Left lung (tissue), 4 donors: ENCODE measurements at regions not wholly inside any gene's neighbourhood (a gene's known extent, or its start where the extent isn't known, plus 50 kb on each side); places are given as distances from the start of the nearest gene placed in this dataset.
"Not testable (repeated sequence)": the region's sequence is repeated elsewhere in the genome, so short reads cannot be mapped to it uniquely, and the experiment has no call there.

Experiments
- ATAC-seq: fragments of 200-7000 bp; cut with Tn5 transposase; one replicate; pipeline ENCODE4 v1.9.1; 2020; ENCODE audit warnings: moderate library complexity
- DNase-seq, 4 donors: peaks; one replicate each; pipeline ENCODE4 v3.0.0-alpha.2; 2013 to 2020
- H3K27ac ChIP-seq, 2 donors: fragments of 200-600 bp; sonication (generic) in 1 of 2; one replicate each; pipeline versions ENCODE4 v1.5.0 to v1.8.0; 2020 to 2021
- H3K27me3 ChIP-seq, 2 donors: fragments of 200-600 bp; sonication (generic) in 1 of 2; one replicate each; pipeline versions ENCODE4 v1.5.0 to v1.8.0; 2020 to 2021
- H3K36me3 ChIP-seq, 2 donors: fragments of 200-600 bp; sonication (generic) in 1 of 2; one replicate each; pipeline versions ENCODE4 v1.5.0 to v1.8.0; 2020 to 2021
- H3K4me1 ChIP-seq, 2 donors: fragments of 200-600 bp; one replicate each; pipeline ENCODE4 v1.8.0; 2021
- H3K4me3 ChIP-seq, 2 donors: fragments of 200-600 bp; sonication (generic) in 1 of 2; one replicate each; pipeline versions ENCODE4 v1.5.0 to v1.8.0; 2020 to 2021; ENCODE audit warnings: mild to moderate bottlenecking in 1 of 2
- H3K9me3 ChIP-seq, 2 donors: fragments of 200-600 bp; sonication (generic) in 1 of 2; one replicate each; pipeline versions ENCODE4 v1.5.0 to v1.8.0; 2020 to 2021
- CTCF ChIP-seq, 2 donors: fragments of 200-600 bp; sonication (generic) in 1 of 2; IDR thresholded peaks; one replicate each; pipeline versions ENCODE4 v1.5.0 to v1.8.0; 2021; ENCODE audit warnings: antibody characterized with exemption in 2 of 2
- intact Hi-C, 2 donors: fragments of 100-400 bp; cut with DNase I; formaldehyde crosslinking; loops; one replicate each; pipeline versions ENCODE4 v1.11.2 to v1.14.2; 2022
- donor health status: DM: no; HTN: yes; CAD: no.
- donor health status: DM: no; HTN: no; CAD: no.

DNA sequence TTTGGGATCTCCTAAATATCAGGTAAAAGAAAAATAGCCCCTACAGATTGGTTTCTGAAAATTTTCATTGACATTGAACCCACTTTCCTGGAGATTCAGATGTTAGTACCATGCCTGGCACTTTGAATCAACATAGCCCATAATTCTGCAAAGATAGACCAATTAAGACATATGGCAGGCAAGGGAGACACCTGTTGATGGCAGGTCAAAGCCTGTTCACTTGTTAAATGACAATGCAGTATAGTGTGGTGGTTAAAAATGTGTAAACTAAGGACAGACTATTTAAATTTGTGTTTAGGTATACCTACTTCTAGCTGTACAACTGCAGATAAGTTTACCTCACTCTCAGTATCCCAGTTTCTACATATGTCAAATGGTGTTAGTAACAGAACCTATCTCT is 178.1 kb upstream of the MMADHC start:
- no peak for DNase-seq
- peaks cover 0 to 2% of the 10 kb centered on the region in 2 donors for H3K9me3 ChIP-seq
- H3K4me3 ChIP-seq = no peak overlapping the region
- no peak for ATAC-seq
- no peak overlapping the region for H3K27ac ChIP-seq
- H3K27me3 ChIP-seq = no peaks in the 10 kb centered on the region
- TF ChIP-seq CTCF (IDR thresholded peaks at IDR 0.05) = no peak
- H3K4me1 ChIP-seq = no peaks in the 10 kb centered on the region
- intact Hi-C loops = no loop called here
- H3K36me3 ChIP-seq = no peaks in the 10 kb centered on the region

DNA sequence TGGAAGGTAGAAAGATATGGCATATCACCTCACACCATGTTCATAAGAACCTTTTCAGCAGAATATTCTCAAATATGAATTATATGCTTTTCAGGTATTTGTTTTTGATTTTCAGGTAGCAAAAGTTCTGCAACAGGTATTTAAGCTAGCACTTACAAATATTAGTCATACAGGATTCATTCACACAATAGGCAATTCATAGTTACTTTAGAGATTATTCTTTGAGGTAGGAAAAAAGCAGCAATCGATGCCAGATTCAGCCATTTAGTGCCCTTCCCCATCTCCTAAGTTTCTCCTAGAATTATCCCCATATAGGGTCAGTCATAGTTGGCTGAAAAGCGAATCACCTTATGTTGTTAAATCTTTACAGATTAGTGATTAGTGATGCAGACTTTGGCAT is 177.4 kb upstream of the MMADHC start:
- Histone ChIP-seq H3K27ac (no peak overlapping the region), H3K4me3 (no peak overlapping the region), H3K27me3 (no peaks in the 10 kb centered on the region), H3K9me3 (peaks cover 0 to 4% of the 10 kb centered on the region in 2 donors), H3K36me3 (no peaks in the 10 kb centered on the region), H3K4me1 (no peaks in the 10 kb centered on the region)
- ATAC-seq (no peak), DNase-seq (no peak)
- intact Hi-C loops = no loop called here
- no peak for TF ChIP-seq CTCF (IDR thresholded peaks at IDR 0.05)

DNA sequence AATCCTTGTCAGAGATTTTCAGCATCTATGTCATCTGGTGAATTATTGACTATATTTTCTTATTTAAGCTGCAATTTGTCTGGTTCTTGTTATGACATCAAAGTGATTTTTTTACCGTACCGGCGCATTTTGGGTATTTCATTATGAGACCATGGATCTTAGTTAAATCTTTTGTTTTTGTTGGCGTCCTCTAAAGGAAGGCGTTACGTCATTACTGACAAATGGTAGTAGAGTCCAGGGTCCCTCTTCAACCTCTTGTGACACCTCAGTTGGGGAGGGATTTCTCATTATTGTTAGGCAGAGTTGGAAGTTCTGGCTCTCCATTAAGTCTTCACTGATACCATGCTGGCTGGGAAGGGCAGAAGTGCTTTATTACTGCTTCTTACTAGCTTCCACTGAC is 175.8 kb upstream of the MMADHC start:
- no peak for ATAC-seq
- DNase-seq = no peak
- peaks cover 0 to 8% of the 10 kb centered on the region in 2 donors for H3K9me3 ChIP-seq

GRCh38 chr2:149761611-149762010 is 174.0 kb upstream of the MMADHC start:
- Histone ChIP-seq H3K4me1 (no peaks in the 10 kb centered on the region), H3K9me3 (peaks cover 0 to 8% of the 10 kb centered on the region in 2 donors), H3K4me3 (no peak overlapping the region), H3K27ac (no peak overlapping the region), H3K27me3 (no peaks in the 10 kb centered on the region), H3K36me3 (no peaks in the 10 kb centered on the region)
- ATAC-seq (no peak), DNase-seq (no peak)
- no peak for TF ChIP-seq CTCF (IDR thresholded peaks at IDR 0.05)
- intact Hi-C loops = no loop called here

More for the DNA sequence above, 175.8 kb upstream of the MMADHC start:
- Histone ChIP-seq H3K4me3 (no peak overlapping the region), H3K27ac (no peak overlapping the region), H3K4me1 (no peaks in the 10 kb centered on the region), H3K36me3 (no peaks in the 10 kb centered on the region), H3K27me3 (no peaks in the 10 kb centered on the region)
- no peak for TF ChIP-seq CTCF (IDR thresholded peaks at IDR 0.05)
- intact Hi-C loops = no loop called here

DNA sequence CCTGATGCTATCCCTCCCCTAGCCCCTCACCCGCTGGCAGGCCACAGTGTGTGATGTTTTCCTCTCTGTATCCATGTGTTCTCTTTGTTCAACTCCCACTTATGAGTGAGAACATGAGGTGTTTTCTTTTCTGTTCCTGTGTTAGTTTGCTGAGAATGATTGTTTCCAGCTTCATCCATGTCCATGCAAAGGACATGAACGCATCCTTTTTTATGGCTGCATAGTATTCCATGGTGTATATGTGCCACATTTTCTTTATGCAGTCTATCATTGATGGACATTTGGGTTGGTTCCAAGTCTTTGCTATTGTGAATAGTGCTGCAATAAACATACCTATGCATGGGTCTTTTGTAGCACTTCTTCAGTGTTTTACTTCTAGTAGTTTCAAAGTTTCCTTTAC is 171.8 kb upstream of the MMADHC start:
- H3K27ac ChIP-seq, intact Hi-C loops, H3K27me3 ChIP-seq, DNase-seq, H3K36me3 ChIP-seq, H3K4me1 ChIP-seq, ATAC-seq, H3K4me3 ChIP-seq: not testable (repeated sequence)
- H3K9me3 ChIP-seq = peaks cover 0 to 18% of the 10 kb centered on the region in 2 donors

GRCh38 chr2:149754722-149755121 is 167.1 kb upstream of the MMADHC start:
- DNase-seq, H3K4me3 ChIP-seq, ATAC-seq, intact Hi-C loops, H3K27ac ChIP-seq, H3K4me1 ChIP-seq, H3K27me3 ChIP-seq, H3K36me3 ChIP-seq: not testable (repeated sequence)
- peaks cover 0 to 16% of the 10 kb centered on the region in 2 donors for H3K9me3 ChIP-seq
